ENCODE measurements at regions not wholly inside any gene's neighbourhood (a gene's known extent, or its start where the extent isn't known, plus 50 kb on each side); places are given as distances from the start of the nearest gene placed in this dataset.

- TF ChIP-seq, protein P1, sequence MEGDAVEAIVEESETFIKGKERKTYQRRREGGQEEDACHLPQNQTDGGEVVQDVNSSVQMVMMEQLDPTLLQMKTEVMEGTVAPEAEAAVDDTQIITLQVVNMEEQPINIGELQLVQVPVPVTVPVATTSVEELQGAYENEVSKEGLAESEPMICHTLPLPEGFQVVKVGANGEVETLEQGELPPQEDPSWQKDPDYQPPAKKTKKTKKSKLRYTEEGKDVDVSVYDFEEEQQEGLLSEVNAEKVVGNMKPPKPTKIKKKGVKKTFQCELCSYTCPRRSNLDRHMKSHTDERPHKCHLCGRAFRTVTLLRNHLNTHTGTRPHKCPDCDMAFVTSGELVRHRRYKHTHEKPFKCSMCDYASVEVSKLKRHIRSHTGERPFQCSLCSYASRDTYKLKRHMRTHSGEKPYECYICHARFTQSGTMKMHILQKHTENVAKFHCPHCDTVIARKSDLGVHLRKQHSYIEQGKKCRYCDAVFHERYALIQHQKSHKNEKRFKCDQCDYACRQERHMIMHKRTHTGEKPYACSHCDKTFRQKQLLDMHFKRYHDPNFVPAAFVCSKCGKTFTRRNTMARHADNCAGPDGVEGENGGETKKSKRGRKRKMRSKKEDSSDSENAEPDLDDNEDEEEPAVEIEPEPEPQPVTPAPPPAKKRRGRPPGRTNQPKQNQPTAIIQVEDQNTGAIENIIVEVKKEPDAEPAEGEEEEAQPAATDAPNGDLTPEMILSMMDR (IDR thresholded peaks at IDR 0.05; ENCODE audit: low read depth, low read length): no peak
- DNase-seq (ENCODE audit: low read depth in 1 of 2, low spot score in 1 of 2): no peak
Measured at GRCh38 chr5:168117469-168117868, 174.0 kb upstream of the WWC1 start.

DNA sequence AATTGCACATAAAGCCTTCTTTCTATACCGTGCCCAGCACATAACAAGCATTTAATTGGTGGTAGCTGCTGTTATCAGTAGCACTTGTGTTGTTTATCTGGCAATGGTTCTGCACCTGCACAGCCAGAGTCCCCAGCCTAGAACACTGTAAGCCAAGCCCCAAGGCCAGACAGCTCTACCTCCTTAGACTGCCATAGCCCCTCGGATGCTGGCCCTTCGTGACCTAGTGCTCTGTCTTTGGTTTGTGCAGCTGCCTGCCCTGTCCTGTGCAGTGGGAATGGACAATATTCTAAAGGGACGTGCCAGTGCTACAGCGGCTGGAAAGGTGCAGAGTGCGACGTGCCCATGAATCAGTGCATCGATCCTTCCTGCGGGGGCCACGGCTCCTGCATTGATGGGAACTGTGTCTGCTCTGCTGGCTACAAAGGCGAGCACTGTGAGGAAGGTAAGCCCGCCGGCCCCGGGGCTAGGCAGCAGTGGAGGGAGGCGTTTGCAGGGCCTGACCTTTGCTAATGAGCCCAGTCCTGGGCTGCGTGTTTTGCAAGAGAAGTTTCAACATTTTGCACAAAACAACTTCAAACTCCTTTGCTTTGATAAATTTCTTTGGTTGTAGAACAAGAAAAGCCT, 173.3 kb upstream of the WWC1 start:
- no peak for DNase-seq (ENCODE audit: low read depth in 1 of 2, low spot score in 1 of 2)

More at GRCh38 chr5:168117469-168117868, 174.0 kb upstream of the WWC1 start:
- Histone ChIP-seq H3K4me1 (ENCODE audit: low read depth) (peaks cover 5% of the 10 kb centered on the region), H3K27me3 (no peaks in the 10 kb centered on the region), H3K27ac (no peak overlapping the region), H3K36me3 (no peaks in the 10 kb centered on the region), H3K9me3 (ENCODE audit: low read depth) (no peaks in the 10 kb centered on the region), H3K4me3 (no peak overlapping the region)

GRCh38 chr5:168120401-168121137, 170.9 kb upstream of the WWC1 start:
- H3K4me1 ChIP-seq (ENCODE audit: low read depth): peaks cover 5% of the 10 kb centered on the region

More for the DNA sequence above, 173.3 kb upstream of the WWC1 start:
- Histone ChIP-seq H3K36me3 (no peaks in the 10 kb centered on the region), H3K4me1 (ENCODE audit: low read depth) (peaks cover 5% of the 10 kb centered on the region), H3K4me3 (no peak overlapping the region), H3K27me3 (no peaks in the 10 kb centered on the region), H3K9me3 (ENCODE audit: low read depth) (no peaks in the 10 kb centered on the region), H3K27ac (no peak overlapping the region)
- TF ChIP-seq, protein P1 (IDR thresholded peaks at IDR 0.05; ENCODE audit: low read depth, low read length): no peak

GRCh38 chr5:168121138-168121494, 170.3 kb upstream of the WWC1 start:
- Histone ChIP-seq H3K4me1 (ENCODE audit: low read depth) (peaks cover 5% of the 10 kb centered on the region), H3K9me3 (ENCODE audit: low read depth) (no peaks in the 10 kb centered on the region), H3K27ac (no peak overlapping the region), H3K4me3 (no peak overlapping the region), H3K36me3 (no peaks in the 10 kb centered on the region), H3K27me3 (no peaks in the 10 kb centered on the region)
- TF ChIP-seq, protein P1 (IDR thresholded peaks at IDR 0.05; ENCODE audit: low read depth, low read length): no peak
- no peak for DNase-seq (ENCODE audit: low read depth in 1 of 2, low spot score in 1 of 2)

More at GRCh38 chr5:168120401-168121137, 170.9 kb upstream of the WWC1 start:
- Histone ChIP-seq H3K9me3 (ENCODE audit: low read depth) (no peaks in the 10 kb centered on the region), H3K27me3 (no peaks in the 10 kb centered on the region), H3K36me3 (no peaks in the 10 kb centered on the region), H3K27ac (no peak overlapping the region), H3K4me3 (no peak overlapping the region)
- TF ChIP-seq, protein P1 (IDR thresholded peaks at IDR 0.05; ENCODE audit: low read depth, low read length): no peak
- DNase-seq (ENCODE audit: low read depth in 1 of 2, low spot score in 1 of 2): no peak

DNA sequence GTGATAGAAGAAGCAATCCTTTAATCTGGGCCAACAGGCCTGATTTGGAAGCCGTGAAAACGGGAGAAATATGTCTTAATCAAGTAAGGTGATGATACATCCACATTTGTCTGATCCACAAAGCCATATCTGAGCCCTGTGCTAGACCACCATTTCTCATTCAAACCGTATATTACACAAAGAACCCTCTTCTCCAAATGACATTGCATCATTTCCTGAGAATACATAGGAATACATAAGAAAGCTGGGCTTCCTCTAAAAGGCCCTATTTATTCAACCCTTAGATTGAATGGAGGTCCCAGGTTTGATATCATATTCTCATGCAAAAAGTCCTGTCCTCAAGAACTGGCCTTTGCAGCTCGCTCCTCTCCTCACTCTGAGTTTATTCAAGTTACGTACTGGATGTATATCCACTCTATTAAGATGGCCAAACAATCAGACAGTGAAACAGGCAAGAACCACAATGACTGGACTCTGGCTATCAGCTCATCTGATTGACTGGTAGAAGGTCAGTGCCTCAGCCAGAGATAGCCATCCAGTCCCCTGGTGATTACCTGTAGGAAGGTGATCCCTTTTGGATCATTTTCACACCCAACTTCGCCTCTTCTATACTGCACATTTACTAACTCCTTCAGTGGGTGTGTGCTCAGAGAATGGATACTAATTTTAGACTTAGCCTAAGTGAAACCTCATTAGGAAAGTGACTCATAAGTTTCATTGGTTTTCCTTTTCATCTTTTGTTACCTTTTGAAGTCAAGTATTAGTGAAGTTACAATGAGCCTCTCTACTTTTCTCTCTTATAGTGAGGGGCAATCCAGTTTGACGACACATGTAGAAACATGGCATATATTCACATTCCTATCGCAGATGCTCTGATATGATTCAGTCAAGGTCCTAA, 167.6 kb upstream of the WWC1 start:
- no peak overlapping the region for H3K4me3 ChIP-seq
- TF ChIP-seq, protein P1 (IDR thresholded peaks at IDR 0.05; ENCODE audit: low read depth, low read length): no peak

More for the DNA sequence above, 167.6 kb upstream of the WWC1 start:
- no peaks in the 10 kb centered on the region for H3K9me3 ChIP-seq (ENCODE audit: low read depth)
- H3K27ac ChIP-seq: no peak overlapping the region
- H3K4me1 ChIP-seq (ENCODE audit: low read depth): peaks cover 5% of the 10 kb centered on the region
- no peak for DNase-seq (ENCODE audit: low read depth in 1 of 2, low spot score in 1 of 2)
- no peaks in the 10 kb centered on the region for H3K27me3 ChIP-seq
- H3K36me3 ChIP-seq: no peaks in the 10 kb centered on the region

Measured in cardiac muscle cell (in vitro differentiated cells and primary cell).